ENCODE measurements at regions not wholly inside any gene's neighbourhood (a gene's known extent, or its start where the extent isn't known, plus 50 kb on each side); places are given as distances from the start of the nearest gene placed in this dataset.

DNA sequence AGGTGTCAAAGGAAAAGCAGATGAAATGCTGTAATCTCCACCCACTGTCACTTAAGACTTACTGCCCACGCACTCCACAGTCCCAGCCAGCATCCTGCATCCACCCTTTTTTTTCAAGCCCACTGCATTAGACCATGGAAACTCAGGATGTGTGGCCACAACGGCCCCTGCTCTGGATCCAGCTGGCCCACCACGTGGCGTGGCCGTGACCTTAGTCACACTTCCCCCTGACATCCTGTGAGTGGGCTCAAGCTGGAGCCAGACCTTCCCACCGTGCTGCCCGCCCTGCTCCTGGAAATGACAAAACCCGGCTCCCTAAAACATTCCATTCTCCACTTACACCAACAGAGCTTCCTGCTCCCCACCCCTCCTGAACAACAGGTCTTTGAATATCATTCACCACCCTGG, 588.3 kb upstream of the DIPK2B start (continued):
- TF ChIP-seq HNRNPLL (IDR thresholded peaks at IDR 0.05; ENCODE audit: low read depth, low read length, poor library complexity, severe bottlenecking) (no peak), ZBTB8A (CRISPR knock-in tag; IDR thresholded peaks at IDR 0.05; ENCODE audit: borderline replicate concordance, low read depth) (no peak), ZIK1 (CRISPR knock-in tag; IDR thresholded peaks at IDR 0.05; ENCODE audit: borderline replicate concordance, low read depth) (no peak)
- TF ChIP-seq, protein P1, sequence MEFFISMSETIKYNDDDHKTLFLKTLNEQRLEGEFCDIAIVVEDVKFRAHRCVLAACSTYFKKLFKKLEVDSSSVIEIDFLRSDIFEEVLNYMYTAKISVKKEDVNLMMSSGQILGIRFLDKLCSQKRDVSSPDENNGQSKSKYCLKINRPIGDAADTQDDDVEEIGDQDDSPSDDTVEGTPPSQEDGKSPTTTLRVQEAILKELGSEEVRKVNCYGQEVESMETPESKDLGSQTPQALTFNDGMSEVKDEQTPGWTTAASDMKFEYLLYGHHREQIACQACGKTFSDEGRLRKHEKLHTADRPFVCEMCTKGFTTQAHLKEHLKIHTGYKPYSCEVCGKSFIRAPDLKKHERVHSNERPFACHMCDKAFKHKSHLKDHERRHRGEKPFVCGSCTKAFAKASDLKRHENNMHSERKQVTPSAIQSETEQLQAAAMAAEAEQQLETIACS (CRISPR knock-in tag; IDR thresholded peaks at IDR 0.05), result no peak
- TF ChIP-seq, protein P2, sequence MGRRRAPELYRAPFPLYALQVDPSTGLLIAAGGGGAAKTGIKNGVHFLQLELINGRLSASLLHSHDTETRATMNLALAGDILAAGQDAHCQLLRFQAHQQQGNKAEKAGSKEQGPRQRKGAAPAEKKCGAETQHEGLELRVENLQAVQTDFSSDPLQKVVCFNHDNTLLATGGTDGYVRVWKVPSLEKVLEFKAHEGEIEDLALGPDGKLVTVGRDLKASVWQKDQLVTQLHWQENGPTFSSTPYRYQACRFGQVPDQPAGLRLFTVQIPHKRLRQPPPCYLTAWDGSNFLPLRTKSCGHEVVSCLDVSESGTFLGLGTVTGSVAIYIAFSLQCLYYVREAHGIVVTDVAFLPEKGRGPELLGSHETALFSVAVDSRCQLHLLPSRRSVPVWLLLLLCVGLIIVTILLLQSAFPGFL (CRISPR knock-in tag; IDR thresholded peaks at IDR 0.05), result no peak

DNA sequence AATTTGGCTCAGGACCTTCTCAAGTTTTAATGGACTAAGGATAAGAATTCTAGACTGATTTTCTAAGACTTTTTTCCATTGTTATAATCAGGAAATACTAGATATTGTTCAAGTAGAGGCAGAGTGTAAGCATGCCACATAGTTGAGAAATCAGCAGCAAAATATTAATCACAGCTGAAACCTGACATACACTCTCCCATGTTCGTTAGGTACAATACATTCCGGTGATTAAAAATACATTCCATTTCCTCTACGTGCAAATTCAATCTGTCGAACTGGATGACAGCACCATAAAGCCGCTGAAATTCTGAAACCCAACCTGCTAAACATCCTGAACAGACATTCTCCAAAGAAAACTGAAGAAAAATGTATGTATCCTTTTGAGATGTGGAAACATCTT, 587.6 kb upstream of the DIPK2B start:
- ChIA-PET CTCF (ENCODE audit: low intra/inter-chr PET ratio, low total read pairs) (no interaction called here), POLR2A (no interaction called here)
- Histone ChIP-seq H2AFZ (ENCODE audit: low read length) (no peak overlapping the region), H4K20me1 (ENCODE audit: insufficient read depth, low read length) (no peaks in the 10 kb centered on the region), H3K4me3 (replicated peaks in 1 of 3; ENCODE audit: insufficient read depth in 1 of 3, low read depth in 2 of 3, low read length in 3 of 3) (no peak overlapping the region), H3K4me2 (ENCODE audit: low read depth, low read length) (no peak overlapping the region), H3K9me3 (ENCODE audit: low read length) (no peaks in the 10 kb centered on the region), H3K79me2 (ENCODE audit: insufficient read depth, low read length) (peaks cover 2% of the 10 kb centered on the region), H3K36me3 (replicated peaks in 1 of 2; ENCODE audit: control insufficient read depth in 1 of 2, insufficient read depth in 2 of 2, low read length in 2 of 2) (no peaks in the 10 kb centered on the region), H3K9ac (ENCODE audit: insufficient read depth, low read depth, low read length) (no peak overlapping the region), H3K27me3 (ENCODE audit: control insufficient read depth in 1 of 2, insufficient read depth in 2 of 2, low read length in 2 of 2) (no peaks in the 10 kb centered on the region), H3K27ac (ENCODE audit: extremely low read length, insufficient read depth, low read length) (no peak overlapping the region), H3K4me1 (ENCODE audit: insufficient read depth, low read length) (no peaks in the 10 kb centered on the region)
- WGBS (ENCODE audit: low lambda C conversion rate), result 76% methylated on average over 5 of the region's 5 CpGs
- TF ChIP-seq ATF7-NPFF (CRISPR knock-in tag; IDR thresholded peaks at IDR 0.05; ENCODE audit: low read depth), result no peak
- no peak for TF ChIP-seq RCOR2 (CRISPR knock-in tag; IDR thresholded peaks at IDR 0.05)
- TF ChIP-seq, protein P3, sequence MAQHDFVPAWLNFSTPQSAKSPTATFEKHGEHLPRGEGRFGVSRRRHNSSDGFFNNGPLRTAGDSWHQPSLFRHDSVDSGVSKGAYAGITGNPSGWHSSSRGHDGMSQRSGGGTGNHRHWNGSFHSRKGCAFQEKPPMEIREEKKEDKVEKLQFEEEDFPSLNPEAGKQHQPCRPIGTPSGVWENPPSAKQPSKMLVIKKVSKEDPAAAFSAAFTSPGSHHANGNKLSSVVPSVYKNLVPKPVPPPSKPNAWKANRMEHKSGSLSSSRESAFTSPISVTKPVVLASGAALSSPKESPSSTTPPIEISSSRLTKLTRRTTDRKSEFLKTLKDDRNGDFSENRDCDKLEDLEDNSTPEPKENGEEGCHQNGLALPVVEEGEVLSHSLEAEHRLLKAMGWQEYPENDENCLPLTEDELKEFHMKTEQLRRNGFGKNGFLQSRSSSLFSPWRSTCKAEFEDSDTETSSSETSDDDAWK (CRISPR knock-in tag; IDR thresholded peaks at IDR 0.05), result no peak
- no peak for FAIRE-seq
- in situ Hi-C loops (cut with HindIII; ENCODE audit: extremely low pct_ligation_motif_present, low pct_unique_long_range_greater_than_20kb), result no loop called here
- no TSS peak for BruUV-seq (replicated peaks)
- intact Hi-C loops (cut with micrococcal nuclease; ENCODE audit: unreplicated experiment), result no loop called here
- DNase-seq (ENCODE audit: low spot score), result no peak
- ATAC-seq, result no peak
